ENCODE measurements at regions not wholly inside any gene's neighbourhood (a gene's known extent, or its start where the extent isn't known, plus 50 kb on each side); places are given as distances from the start of the nearest gene placed in this dataset.
"Not testable (repeated sequence)": the region's sequence is repeated elsewhere in the genome, so short reads cannot be mapped to it uniquely, and the experiment has no call there.

GRCh38 chr7:106447318-106447847 is 162.6 kb upstream of the NAMPT start:
- Histone ChIP-seq H3K36me3 (ENCODE audit: insufficient read depth, low read length) (no peaks in the 10 kb centered on the region), H3K4me1 (ENCODE audit: control insufficient read depth, insufficient read depth, low read length, unreplicated experiment) (peaks cover 3% of the 10 kb centered on the region), H3K27ac (ENCODE audit: low read depth, low read length) (no peak overlapping the region), H3K27me3 (ENCODE audit: insufficient read depth, low read length) (no peaks in the 10 kb centered on the region), H3K79me2 (ENCODE audit: control insufficient read depth, insufficient read depth, low read length, unreplicated experiment) (no peaks in the 10 kb centered on the region), H3K4me3 (ENCODE audit: low read depth, low read length) (no peak overlapping the region), H2AFZ (ENCODE audit: low read length, unreplicated experiment) (no peak overlapping the region)

- not testable (repeated sequence) for H3K4me3 ChIP-seq (ENCODE audit: low read depth, low read length); H3K36me3 ChIP-seq (ENCODE audit: insufficient read depth, low read length); H3K27me3 ChIP-seq (ENCODE audit: insufficient read depth, low read length); H3K79me2 ChIP-seq (ENCODE audit: control insufficient read depth, insufficient read depth, low read length, unreplicated experiment); H3K27ac ChIP-seq (ENCODE audit: low read depth, low read length); H2AFZ ChIP-seq (ENCODE audit: low read length, unreplicated experiment); H3K4me1 ChIP-seq (ENCODE audit: control insufficient read depth, insufficient read depth, low read length, unreplicated experiment)
These were observed 160.6 kb upstream of the NAMPT start for GRCh38 chr7:106445366-106445765.

GRCh38 chr7:106444068-106444655 is 159.4 kb upstream of the NAMPT start:
- Histone ChIP-seq H3K27ac (ENCODE audit: low read depth, low read length) (no peak overlapping the region), H3K27me3 (ENCODE audit: insufficient read depth, low read length) (no peaks in the 10 kb centered on the region), H3K4me1 (ENCODE audit: control insufficient read depth, insufficient read depth, low read length, unreplicated experiment) (peaks cover 3% of the 10 kb centered on the region), H2AFZ (ENCODE audit: low read length, unreplicated experiment) (no peak overlapping the region), H3K79me2 (ENCODE audit: control insufficient read depth, insufficient read depth, low read length, unreplicated experiment) (no peaks in the 10 kb centered on the region), H3K4me3 (ENCODE audit: low read depth, low read length) (no peak overlapping the region), H3K36me3 (ENCODE audit: insufficient read depth, low read length) (no peaks in the 10 kb centered on the region)

- Histone ChIP-seq H3K27me3 (ENCODE audit: insufficient read depth, low read length) (no peaks in the 10 kb centered on the region), H3K27ac (ENCODE audit: low read depth, low read length) (no peak overlapping the region), H3K4me3 (ENCODE audit: low read depth, low read length) (no peak overlapping the region), H3K36me3 (ENCODE audit: insufficient read depth, low read length) (no peaks in the 10 kb centered on the region), H3K79me2 (ENCODE audit: control insufficient read depth, insufficient read depth, low read length, unreplicated experiment) (no peaks in the 10 kb centered on the region), H2AFZ (ENCODE audit: low read length, unreplicated experiment) (no peak overlapping the region), H3K4me1 (ENCODE audit: control insufficient read depth, insufficient read depth, low read length, unreplicated experiment) (peaks cover 3% of the 10 kb centered on the region)
These were observed 158.4 kb upstream of the NAMPT start for GRCh38 chr7:106443156-106443555.

- Histone ChIP-seq H3K79me2 (ENCODE audit: control insufficient read depth, insufficient read depth, low read length, unreplicated experiment) (no peaks in the 10 kb centered on the region), H2AFZ (ENCODE audit: low read length, unreplicated experiment) (no peak overlapping the region), H3K27me3 (ENCODE audit: insufficient read depth, low read length) (no peaks in the 10 kb centered on the region), H3K27ac (ENCODE audit: low read depth, low read length) (no peak overlapping the region), H3K4me3 (ENCODE audit: low read depth, low read length) (no peak overlapping the region), H3K4me1 (ENCODE audit: control insufficient read depth, insufficient read depth, low read length, unreplicated experiment) (peaks cover 3% of the 10 kb centered on the region), H3K36me3 (ENCODE audit: insufficient read depth, low read length) (no peaks in the 10 kb centered on the region)
These were observed 157.7 kb upstream of the NAMPT start for GRCh38 chr7:106442476-106442875.

GRCh38 chr7:106441343-106441742 is 156.6 kb upstream of the NAMPT start:
- not testable (repeated sequence) for H3K27me3 ChIP-seq (ENCODE audit: insufficient read depth, low read length); H3K4me1 ChIP-seq (ENCODE audit: control insufficient read depth, insufficient read depth, low read length, unreplicated experiment); H2AFZ ChIP-seq (ENCODE audit: low read length, unreplicated experiment); H3K79me2 ChIP-seq (ENCODE audit: control insufficient read depth, insufficient read depth, low read length, unreplicated experiment); H3K36me3 ChIP-seq (ENCODE audit: insufficient read depth, low read length); H3K4me3 ChIP-seq (ENCODE audit: low read depth, low read length); H3K27ac ChIP-seq (ENCODE audit: low read depth, low read length)

GRCh38 chr7:106436933-106437332 is 152.2 kb upstream of the NAMPT start:
- not testable (repeated sequence) for H2AFZ ChIP-seq (ENCODE audit: low read length, unreplicated experiment); H3K4me1 ChIP-seq (ENCODE audit: control insufficient read depth, insufficient read depth, low read length, unreplicated experiment); H3K36me3 ChIP-seq (ENCODE audit: insufficient read depth, low read length); H3K27ac ChIP-seq (ENCODE audit: low read depth, low read length); H3K4me3 ChIP-seq (ENCODE audit: low read depth, low read length); H3K27me3 ChIP-seq (ENCODE audit: insufficient read depth, low read length); H3K79me2 ChIP-seq (ENCODE audit: control insufficient read depth, insufficient read depth, low read length, unreplicated experiment)

- Histone ChIP-seq H3K27ac (ENCODE audit: low read depth, low read length) (no peak overlapping the region), H3K4me3 (ENCODE audit: low read depth, low read length) (no peak overlapping the region), H3K27me3 (ENCODE audit: insufficient read depth, low read length) (no peaks in the 10 kb centered on the region), H3K4me1 (ENCODE audit: control insufficient read depth, insufficient read depth, low read length, unreplicated experiment) (no peaks in the 10 kb centered on the region), H2AFZ (ENCODE audit: low read length, unreplicated experiment) (no peak overlapping the region), H3K36me3 (ENCODE audit: insufficient read depth, low read length) (no peaks in the 10 kb centered on the region), H3K79me2 (ENCODE audit: control insufficient read depth, insufficient read depth, low read length, unreplicated experiment) (no peaks in the 10 kb centered on the region)
These were observed 148.6 kb upstream of the NAMPT start for GRCh38 chr7:106433377-106433776.

GRCh38 chr7:106430535-106431455 is 146.0 kb upstream of the NAMPT start:
- no peak overlapping the region for H3K27ac ChIP-seq (ENCODE audit: low read depth, low read length)
- peaks cover 8% of the 10 kb centered on the region for H3K4me1 ChIP-seq (ENCODE audit: control insufficient read depth, insufficient read depth, low read length, unreplicated experiment)
- no peak overlapping the region for H3K4me3 ChIP-seq (ENCODE audit: low read depth, low read length)

GRCh38 chr7:106430103-106430502 is 145.3 kb upstream of the NAMPT start:
- Histone ChIP-seq H3K27me3 (ENCODE audit: insufficient read depth, low read length) (no peaks in the 10 kb centered on the region), H3K27ac (ENCODE audit: low read depth, low read length) (no peak overlapping the region), H2AFZ (ENCODE audit: low read length, unreplicated experiment) (no peak overlapping the region), H3K4me3 (ENCODE audit: low read depth, low read length) (no peak overlapping the region), H3K79me2 (ENCODE audit: control insufficient read depth, insufficient read depth, low read length, unreplicated experiment) (no peaks in the 10 kb centered on the region), H3K4me1 (ENCODE audit: control insufficient read depth, insufficient read depth, low read length, unreplicated experiment) (peaks cover 14% of the 10 kb centered on the region), H3K36me3 (ENCODE audit: insufficient read depth, low read length) (no peaks in the 10 kb centered on the region)

More at GRCh38 chr7:106430535-106431455, 146.0 kb upstream of the NAMPT start:
- Histone ChIP-seq H3K79me2 (ENCODE audit: control insufficient read depth, insufficient read depth, low read length, unreplicated experiment) (no peaks in the 10 kb centered on the region), H3K27me3 (ENCODE audit: insufficient read depth, low read length) (no peaks in the 10 kb centered on the region), H3K36me3 (ENCODE audit: insufficient read depth, low read length) (no peaks in the 10 kb centered on the region), H2AFZ (ENCODE audit: low read length, unreplicated experiment) (no peak overlapping the region)

- Histone ChIP-seq H3K27ac (ENCODE audit: low read depth, low read length) (no peak overlapping the region), H3K4me3 (ENCODE audit: low read depth, low read length) (no peak overlapping the region), H3K36me3 (ENCODE audit: insufficient read depth, low read length) (no peaks in the 10 kb centered on the region), H3K79me2 (ENCODE audit: control insufficient read depth, insufficient read depth, low read length, unreplicated experiment) (no peaks in the 10 kb centered on the region), H3K27me3 (ENCODE audit: insufficient read depth, low read length) (no peaks in the 10 kb centered on the region), H2AFZ (ENCODE audit: low read length, unreplicated experiment) (no peak overlapping the region), H3K4me1 (ENCODE audit: control insufficient read depth, insufficient read depth, low read length, unreplicated experiment) (peaks cover 34% of the 10 kb centered on the region)
These were observed 142.0 kb upstream of the NAMPT start for GRCh38 chr7:106426803-106427202.
